ENCODE measurements at regions not wholly inside any gene's neighbourhood (a gene's known extent, or its start where the extent isn't known, plus 50 kb on each side); places are given as distances from the start of the nearest gene placed in this dataset.

- no peak for TF ChIP-seq CTCF (IDR thresholded peaks at IDR 0.05; ENCODE audit: low read length)
- no peak for TF ChIP-seq EZH2 (optimal IDR thresholded peaks at IDR 0.05; ENCODE audit: low read depth, low read length)
Observed at GRCh38 chr3:124656531-124656930, 73.7 kb upstream of the UMPS start.
